ENCODE measurements at regions not wholly inside any gene's neighbourhood (a gene's known extent, or its start where the extent isn't known, plus 50 kb on each side); places are given as distances from the start of the nearest gene placed in this dataset.

GRCh38 chr13:103283451-103283820 lies 217.2 kb upstream of the SLC10A2 start:
- TF ChIP-seq CTCF (tag by site-specific recombination; IDR thresholded peaks at IDR 0.05) = no peak
- no peak for TF ChIP-seq ZNF37A (tag by site-specific recombination; IDR thresholded peaks at IDR 0.05)
- TF ChIP-seq ZNF362 (tag by site-specific recombination; IDR thresholded peaks at IDR 0.05) = no peak
- TF ChIP-seq ZBTB20 (tag by site-specific recombination; IDR thresholded peaks at IDR 0.05) = no peak
- TF ChIP-seq ZNF324 (tag by site-specific recombination; IDR thresholded peaks at IDR 0.05) = no peak
- TF ChIP-seq HOXC10 (CRISPR knock-in tag; IDR thresholded peaks at IDR 0.05) = no peak
- TF ChIP-seq ZBTB1 (tag by site-specific recombination; IDR thresholded peaks at IDR 0.05) = no peak
- no peak for TF ChIP-seq ZNF423 (tag by site-specific recombination; IDR thresholded peaks at IDR 0.05)
- TF ChIP-seq ZNF791 (tag by site-specific recombination; IDR thresholded peaks at IDR 0.05) = no peak
- TF ChIP-seq ZNF292 (tag by site-specific recombination; IDR thresholded peaks at IDR 0.05; ENCODE audit: borderline replicate concordance, low read depth) = no peak
